ENCODE measurements at regions not wholly inside any gene's neighbourhood (a gene's known extent, or its start where the extent isn't known, plus 50 kb on each side); places are given as distances from the start of the nearest gene placed in this dataset.

DNA sequence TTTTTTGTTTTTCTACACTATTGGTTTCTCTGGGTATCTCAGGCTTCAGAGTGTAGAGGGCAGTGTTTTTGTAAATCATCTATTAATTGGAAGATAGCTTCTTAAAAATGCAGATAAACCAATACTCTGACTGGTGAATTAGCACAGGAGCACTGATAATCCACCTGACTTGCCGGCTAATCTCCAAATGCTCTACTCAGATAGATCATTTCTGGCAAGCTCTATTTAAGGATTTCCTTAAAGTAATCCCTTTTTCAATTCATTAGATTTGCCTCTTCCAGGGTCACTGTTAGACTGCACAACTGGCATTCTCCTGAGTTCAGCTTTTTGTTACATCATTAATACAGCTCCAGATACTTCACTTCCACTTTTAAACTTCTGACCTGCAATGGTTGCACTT is 1390.3 kb upstream of the NUDT12 start:
- TF ChIP-seq, protein P1, sequence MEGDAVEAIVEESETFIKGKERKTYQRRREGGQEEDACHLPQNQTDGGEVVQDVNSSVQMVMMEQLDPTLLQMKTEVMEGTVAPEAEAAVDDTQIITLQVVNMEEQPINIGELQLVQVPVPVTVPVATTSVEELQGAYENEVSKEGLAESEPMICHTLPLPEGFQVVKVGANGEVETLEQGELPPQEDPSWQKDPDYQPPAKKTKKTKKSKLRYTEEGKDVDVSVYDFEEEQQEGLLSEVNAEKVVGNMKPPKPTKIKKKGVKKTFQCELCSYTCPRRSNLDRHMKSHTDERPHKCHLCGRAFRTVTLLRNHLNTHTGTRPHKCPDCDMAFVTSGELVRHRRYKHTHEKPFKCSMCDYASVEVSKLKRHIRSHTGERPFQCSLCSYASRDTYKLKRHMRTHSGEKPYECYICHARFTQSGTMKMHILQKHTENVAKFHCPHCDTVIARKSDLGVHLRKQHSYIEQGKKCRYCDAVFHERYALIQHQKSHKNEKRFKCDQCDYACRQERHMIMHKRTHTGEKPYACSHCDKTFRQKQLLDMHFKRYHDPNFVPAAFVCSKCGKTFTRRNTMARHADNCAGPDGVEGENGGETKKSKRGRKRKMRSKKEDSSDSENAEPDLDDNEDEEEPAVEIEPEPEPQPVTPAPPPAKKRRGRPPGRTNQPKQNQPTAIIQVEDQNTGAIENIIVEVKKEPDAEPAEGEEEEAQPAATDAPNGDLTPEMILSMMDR (conservative IDR thresholded peaks at IDR 0.05; ENCODE audit: low read length): no peak
- no peak for TF ChIP-seq EZH2phosphoT487 (IDR thresholded peaks at IDR 0.05; ENCODE audit: borderline replicate concordance, low read depth, low read length)
